H1 (cell line): ENCODE measurements at regions not wholly inside any gene's neighbourhood (a gene's known extent, or its start where the extent isn't known, plus 50 kb on each side); places are given as distances from the start of the nearest gene placed in this dataset.

Source experiments
- CEBPB ChIP-seq: IDR thresholded peaks from 2 replicates; pipeline ENCODE4 v1.6.1; 2012; ENCODE audit warnings: low read depth, low read length
- CHD2 ChIP-seq: IDR thresholded peaks from 2 replicates; pipeline ENCODE4 v1.6.1; 2012; ENCODE audit warnings: low read length, improper control_type of control experiment
- SUZ12 ChIP-seq: fragments of 200-600 bp; sonication (generic); IDR thresholded peaks from 2 replicates; pipeline ENCODE4 v1.6.1; 2012; ENCODE audit warnings: mild to moderate bottlenecking, inconsistent platforms, low read length, moderate library complexity, mixed read lengths
- TAF1 ChIP-seq: IDR thresholded peaks from 2 replicates; pipeline ENCODE4 v1.6.1; 2011; ENCODE audit warnings: mild to moderate bottlenecking, low read depth, low read length
- TF ChIP-seq, protein P1 (sequence below): IDR thresholded peaks from 2 replicates; pipeline ENCODE4 v1.6.1; 2012; ENCODE audit warnings: low read length, inconsistent platforms
- TF ChIP-seq, protein P2 (sequence below), 3 experiments: IDR thresholded peaks; 1 replicate in 2 of 3; 2 replicates in 1 of 3; pipeline versions ENCODE4 v1.5.1 to v1.6.1; 2011; ENCODE audit warnings: low read length in 3 of 3, mild to moderate bottlenecking in 3 of 3, inconsistent platforms in 2 of 3, low read depth in 1 of 3, moderate library complexity in 1 of 3; ENCODE audit not compliant: insufficient read depth in 1 of 3; ENCODE audit errors: control extremely low read depth in 1 of 3

DNA sequence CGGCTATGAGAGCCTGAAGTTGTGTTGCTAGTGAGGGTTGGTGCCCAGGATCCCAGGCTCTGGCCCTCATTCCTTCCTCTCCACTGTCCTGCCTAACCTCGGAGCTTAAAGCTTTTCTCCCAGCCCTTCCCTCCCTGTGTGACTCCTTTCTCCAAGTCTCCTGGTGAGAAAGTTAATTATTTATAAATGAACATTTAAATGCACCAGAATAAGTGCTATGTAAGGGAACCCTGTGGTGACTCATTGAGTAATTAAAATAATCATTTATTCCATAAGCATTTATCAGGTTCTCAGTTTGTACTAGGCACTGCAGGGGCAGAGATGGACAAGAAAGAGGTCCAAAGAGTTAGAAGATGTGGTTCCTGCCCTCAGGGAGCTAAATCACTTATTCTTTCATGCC lies 89.1 kb upstream of the ISX start:
- TF ChIP-seq TAF1 (no peak), SUZ12 (no peak), CHD2 (no peak), CEBPB (no peak)
- TF ChIP-seq, protein P1, sequence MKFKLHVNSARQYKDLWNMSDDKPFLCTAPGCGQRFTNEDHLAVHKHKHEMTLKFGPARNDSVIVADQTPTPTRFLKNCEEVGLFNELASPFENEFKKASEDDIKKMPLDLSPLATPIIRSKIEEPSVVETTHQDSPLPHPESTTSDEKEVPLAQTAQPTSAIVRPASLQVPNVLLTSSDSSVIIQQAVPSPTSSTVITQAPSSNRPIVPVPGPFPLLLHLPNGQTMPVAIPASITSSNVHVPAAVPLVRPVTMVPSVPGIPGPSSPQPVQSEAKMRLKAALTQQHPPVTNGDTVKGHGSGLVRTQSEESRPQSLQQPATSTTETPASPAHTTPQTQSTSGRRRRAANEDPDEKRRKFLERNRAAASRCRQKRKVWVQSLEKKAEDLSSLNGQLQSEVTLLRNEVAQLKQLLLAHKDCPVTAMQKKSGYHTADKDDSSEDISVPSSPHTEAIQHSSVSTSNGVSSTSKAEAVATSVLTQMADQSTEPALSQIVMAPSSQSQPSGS, result no peak
- TF ChIP-seq, protein P2, sequence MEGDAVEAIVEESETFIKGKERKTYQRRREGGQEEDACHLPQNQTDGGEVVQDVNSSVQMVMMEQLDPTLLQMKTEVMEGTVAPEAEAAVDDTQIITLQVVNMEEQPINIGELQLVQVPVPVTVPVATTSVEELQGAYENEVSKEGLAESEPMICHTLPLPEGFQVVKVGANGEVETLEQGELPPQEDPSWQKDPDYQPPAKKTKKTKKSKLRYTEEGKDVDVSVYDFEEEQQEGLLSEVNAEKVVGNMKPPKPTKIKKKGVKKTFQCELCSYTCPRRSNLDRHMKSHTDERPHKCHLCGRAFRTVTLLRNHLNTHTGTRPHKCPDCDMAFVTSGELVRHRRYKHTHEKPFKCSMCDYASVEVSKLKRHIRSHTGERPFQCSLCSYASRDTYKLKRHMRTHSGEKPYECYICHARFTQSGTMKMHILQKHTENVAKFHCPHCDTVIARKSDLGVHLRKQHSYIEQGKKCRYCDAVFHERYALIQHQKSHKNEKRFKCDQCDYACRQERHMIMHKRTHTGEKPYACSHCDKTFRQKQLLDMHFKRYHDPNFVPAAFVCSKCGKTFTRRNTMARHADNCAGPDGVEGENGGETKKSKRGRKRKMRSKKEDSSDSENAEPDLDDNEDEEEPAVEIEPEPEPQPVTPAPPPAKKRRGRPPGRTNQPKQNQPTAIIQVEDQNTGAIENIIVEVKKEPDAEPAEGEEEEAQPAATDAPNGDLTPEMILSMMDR (IDR thresholded peaks at IDR 0.05; ENCODE audit: control extremely low read depth in 1 of 3, insufficient read depth in 1 of 3, low read depth in 1 of 3, low read length in 3 of 3), result no peak
